ENCODE measurements at regions not wholly inside any gene's neighbourhood (a gene's known extent, or its start where the extent isn't known, plus 50 kb on each side); places are given as distances from the start of the nearest gene placed in this dataset.

GRCh38 chr15:39247574-39247973, 333.3 kb upstream of the THBS1 start:
- TF ChIP-seq POLR2A (IDR thresholded peaks at IDR 0.05): no peak
- TF ChIP-seq CTCF (IDR thresholded peaks at IDR 0.05): no peak
- TF ChIP-seq POLR2AphosphoS5 (IDR thresholded peaks at IDR 0.05): no peak

Measured in transverse colon (tissue), 4 donors.